Trophoblast cell (in vitro differentiated cells and primary cell): ENCODE measurements at regions not wholly inside any gene's neighbourhood (a gene's known extent, or its start where the extent isn't known, plus 50 kb on each side); places are given as distances from the start of the nearest gene placed in this dataset.

ENCODE experiments used
- DNase-seq, 2 donors: peaks; one replicate each; pipeline ENCODE4 v3.0.0-alpha.2; 2016
- H2AFZ ChIP-seq: 2 replicates; pipeline ENCODE4 v1.6.1; 2013; ENCODE audit warnings: low read length, moderate library complexity, mild to moderate bottlenecking; ENCODE audit not compliant: insufficient read depth, poor library complexity
- H2AK5ac ChIP-seq: 2 replicates; pipeline ENCODE4 v1.6.1; 2013; ENCODE audit warnings: mild to moderate bottlenecking, low read length
- H2BK120ac ChIP-seq: 2 replicates; pipeline ENCODE4 v1.6.1; 2013; ENCODE audit warnings: low read length, mild to moderate bottlenecking, moderate library complexity; ENCODE audit not compliant: insufficient read depth, poor library complexity
- H2BK12ac ChIP-seq: 2 replicates; pipeline ENCODE4 v1.6.1; 2013; ENCODE audit warnings: mild to moderate bottlenecking, low read length, moderate library complexity
- H2BK5ac ChIP-seq: 2 replicates; pipeline ENCODE4 v1.6.1; 2013; ENCODE audit warnings: low read length, low read depth, moderate library complexity, mild to moderate bottlenecking; ENCODE audit not compliant: poor library complexity
- H3K14ac ChIP-seq: 2 replicates; pipeline ENCODE4 v1.6.1; 2013; ENCODE audit warnings: mild to moderate bottlenecking, low read length
- H3K18ac ChIP-seq: 2 replicates; pipeline ENCODE4 v1.6.1; 2013; ENCODE audit warnings: mild to moderate bottlenecking, low read length
- H3K23ac ChIP-seq: 2 replicates; pipeline ENCODE4 v1.6.1; 2013; ENCODE audit warnings: low read length
- H3K27ac ChIP-seq: 2 replicates; pipeline ENCODE4 v1.5.1; 2013; ENCODE audit warnings: low read depth, mild to moderate bottlenecking, inconsistent platforms, low read length, moderate library complexity
- H3K27me3 ChIP-seq: 2 replicates; pipeline ENCODE4 v1.6.1; 2013; ENCODE audit warnings: inconsistent platforms, mild to moderate bottlenecking, low read length, moderate library complexity; ENCODE audit not compliant: insufficient read depth
- H3K36me3 ChIP-seq, 2 experiments: 1 replicate in 1 of 2; 2 replicates in 1 of 2; pipeline ENCODE4 v1.6.1; 2013; ENCODE audit warnings: low read length in 2 of 2, mild to moderate bottlenecking in 2 of 2, moderate library complexity in 1 of 2; ENCODE audit not compliant: insufficient read depth in 2 of 2, control insufficient read depth in 1 of 2
- H3K4ac ChIP-seq: 2 replicates; pipeline ENCODE4 v1.6.1; 2013; ENCODE audit warnings: low read depth, mild to moderate bottlenecking, low read length, moderate library complexity
- H3K4me1 ChIP-seq, 2 experiments: 1 replicate in 1 of 2; 2 replicates in 1 of 2; pipeline ENCODE4 v1.6.1; 2013; ENCODE audit warnings: low read length in 2 of 2, mild to moderate bottlenecking in 2 of 2, moderate library complexity in 1 of 2; ENCODE audit not compliant: insufficient read depth in 2 of 2, control insufficient read depth in 1 of 2
- H3K4me2 ChIP-seq: 2 replicates; pipeline ENCODE4 v1.6.1; 2013; ENCODE audit warnings: inconsistent platforms, mild to moderate bottlenecking, low read length, moderate library complexity
- H3K4me3 ChIP-seq: 2 replicates; pipeline ENCODE4 v1.5.1; 2013; ENCODE audit warnings: mild to moderate bottlenecking, low read depth, low read length, inconsistent platforms
- H3K79me1 ChIP-seq: one replicate; pipeline ENCODE4 v1.6.1; 2013; ENCODE audit warnings: low read length
- H3K79me2 ChIP-seq: 2 replicates; pipeline ENCODE4 v1.6.1; 2013; ENCODE audit warnings: low read length, mild to moderate bottlenecking; ENCODE audit not compliant: control insufficient read depth, insufficient read depth, poor library complexity
- H3K9ac ChIP-seq: 2 replicates; pipeline ENCODE4 v1.6.1; 2013; ENCODE audit warnings: mild to moderate bottlenecking, low read length
- H3K9me3 ChIP-seq: 2 replicates; pipeline ENCODE4 v1.6.1; 2013; ENCODE audit warnings: low read depth, mild to moderate bottlenecking, control low read depth, inconsistent platforms, low read length; ENCODE audit not compliant: insufficient read depth
- H4K12ac ChIP-seq: 2 replicates; pipeline ENCODE4 v1.6.1; 2013; ENCODE audit warnings: low read depth, mild to moderate bottlenecking, low read length, moderate library complexity
- H4K8ac ChIP-seq: 2 replicates; pipeline ENCODE4 v1.6.1; 2013; ENCODE audit warnings: low read depth, mild to moderate bottlenecking, low read length, moderate library complexity
- H4K91ac ChIP-seq: one replicate; pipeline ENCODE4 v1.6.1; 2013; ENCODE audit warnings: low read depth, mild to moderate bottlenecking, low read length, moderate library complexity
- WGBS: extraction: QIAGEN DNeasy Blood & Tissue Kit; methylation state at CpG from one replicate; pipeline ENCODE4 v1.1.7; 2013; ENCODE audit warnings: missing lambda C conversion rate; ENCODE audit not compliant: insufficient read length, insufficient coverage; ENCODE audit errors: extremely low coverage; 5-methylcytosine and 5-hydroxymethylcytosine counted together

GRCh38 chr5:2985718-2986117, 234.2 kb upstream of the IRX2 start:
- Histone ChIP-seq H3K4ac (no peak overlapping the region), H3K79me1 (no peaks in the 10 kb centered on the region), H3K23ac (no peak overlapping the region), H2AK5ac (no peak overlapping the region), H4K91ac (no peak overlapping the region), H2AFZ (no peak overlapping the region), H3K14ac (no peak overlapping the region), H3K18ac (no peak overlapping the region), H3K27ac (no peak overlapping the region), H3K79me2 (no peaks in the 10 kb centered on the region), H3K4me3 (no peak overlapping the region), H3K4me2 (no peak overlapping the region), H2BK5ac (no peak overlapping the region), H3K36me3 (no peaks in the 10 kb centered on the region), H3K9ac (no peak overlapping the region), H4K8ac (no peak overlapping the region), H4K12ac (no peak overlapping the region), H3K9me3 (no peaks in the 10 kb centered on the region), H2BK12ac (no peak overlapping the region), H2BK120ac (no peak overlapping the region), H3K27me3 (no peaks in the 10 kb centered on the region), H3K4me1 (peaks cover 0 to 3% of the 10 kb centered on the region in 2 experiments)
- DNase-seq, result no peak
- no CpG with 5 or more reads among the region's 3 CpGs for WGBS

DNA sequence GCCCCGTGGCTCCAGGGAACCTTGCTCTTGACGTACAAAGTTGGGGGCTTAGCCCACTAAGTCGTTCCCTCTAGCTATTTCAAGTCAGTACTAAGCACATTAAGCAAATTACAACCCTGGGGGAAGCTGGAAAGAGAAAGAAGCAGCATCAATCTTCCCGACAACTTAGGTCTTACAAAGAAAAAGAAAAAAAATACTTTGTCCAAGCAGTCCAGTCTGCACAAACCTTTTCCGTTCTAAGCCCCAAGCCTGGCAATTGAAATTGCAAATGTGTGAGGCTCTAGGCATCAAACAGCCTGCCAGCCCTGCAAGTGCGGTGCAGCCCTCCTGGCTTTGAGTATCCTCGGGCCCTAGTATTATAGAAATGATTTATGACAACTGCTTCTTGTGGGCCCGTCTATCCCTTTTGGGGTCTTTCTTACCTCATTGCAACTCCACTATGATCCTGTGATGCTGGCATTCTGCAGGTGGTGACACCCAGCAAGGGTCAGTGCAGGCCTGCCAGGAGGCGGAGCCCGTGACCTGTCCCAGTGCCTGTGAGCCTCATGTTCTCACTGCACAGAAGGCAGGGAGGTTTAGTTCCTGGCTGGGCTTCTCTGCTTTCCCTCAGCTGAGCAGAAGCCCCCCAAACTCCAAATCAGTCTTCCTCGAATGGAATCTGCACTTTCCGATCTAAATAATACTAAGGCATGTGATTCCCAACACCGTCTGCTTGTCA, 232.3 kb upstream of the IRX2 start:
- H3K4me2 ChIP-seq, result no peak overlapping the region
- H2AFZ ChIP-seq, result no peak overlapping the region
- no peak overlapping the region for H3K18ac ChIP-seq
- no peaks in the 10 kb centered on the region for H3K27me3 ChIP-seq
- H3K36me3 ChIP-seq, result no peaks in the 10 kb centered on the region
- H3K27ac ChIP-seq, result no peak overlapping the region
- H2AK5ac ChIP-seq, result no peak overlapping the region
- H3K14ac ChIP-seq, result no peak overlapping the region
- H3K9ac ChIP-seq, result no peak overlapping the region
- no peak overlapping the region for H2BK5ac ChIP-seq
- no peaks in the 10 kb centered on the region for H3K9me3 ChIP-seq
- H3K23ac ChIP-seq, result no peak overlapping the region
- H2BK12ac ChIP-seq, result no peak overlapping the region
- H4K12ac ChIP-seq, result no peak overlapping the region
- no peak overlapping the region for H3K4me3 ChIP-seq
- no CpG with 5 or more reads among the region's 13 CpGs for WGBS
- DNase-seq, result no peak
- H3K79me1 ChIP-seq, result no peaks in the 10 kb centered on the region
- H3K4ac ChIP-seq, result no peak overlapping the region
- H3K4me1 ChIP-seq, result peaks cover 0 to 3% of the 10 kb centered on the region in 2 experiments
- H3K79me2 ChIP-seq, result no peaks in the 10 kb centered on the region
- H4K8ac ChIP-seq, result no peak overlapping the region
- H4K91ac ChIP-seq, result no peak overlapping the region
- H2BK120ac ChIP-seq, result no peak overlapping the region

DNA sequence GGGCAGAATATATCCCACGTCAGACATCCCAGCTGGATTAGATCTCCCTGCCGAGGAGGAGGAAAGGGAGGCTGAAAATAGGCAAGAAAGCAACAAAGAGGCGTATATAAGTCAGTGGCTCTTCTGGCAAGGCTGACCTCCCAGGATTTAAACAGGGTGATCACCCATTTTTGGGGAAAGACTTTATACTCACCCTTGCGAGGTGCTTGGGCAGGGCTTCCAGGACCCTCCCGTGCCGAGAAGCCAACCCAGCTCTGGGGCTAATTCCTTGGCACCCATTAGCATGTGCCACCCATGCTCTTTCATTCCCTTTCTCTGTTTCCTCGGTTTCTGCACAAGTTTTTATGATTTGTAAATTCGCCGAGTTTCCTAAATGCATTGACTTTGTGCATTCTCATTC, 230.2 kb upstream of the IRX2 start:
- Histone ChIP-seq H4K8ac (no peak overlapping the region), H3K4me1 (peaks cover 0 to 3% of the 10 kb centered on the region in 2 experiments), H4K12ac (no peak overlapping the region), H3K14ac (no peak overlapping the region), H3K36me3 (no peaks in the 10 kb centered on the region), H3K4ac (no peak overlapping the region), H2AFZ (no peak overlapping the region), H2BK5ac (no peak overlapping the region), H3K23ac (no peak overlapping the region), H3K9me3 (no peaks in the 10 kb centered on the region), H3K4me2 (no peak overlapping the region), H4K91ac (no peak overlapping the region), H3K4me3 (no peak overlapping the region), H3K9ac (no peak overlapping the region), H3K18ac (no peak overlapping the region), H3K27me3 (no peaks in the 10 kb centered on the region), H2AK5ac (no peak overlapping the region), H3K79me1 (no peaks in the 10 kb centered on the region), H3K79me2 (no peaks in the 10 kb centered on the region), H3K27ac (no peak overlapping the region), H2BK120ac (no peak overlapping the region), H2BK12ac (no peak overlapping the region)
- no peak for DNase-seq
- no CpG with 5 or more reads among the region's 9 CpGs for WGBS

DNA sequence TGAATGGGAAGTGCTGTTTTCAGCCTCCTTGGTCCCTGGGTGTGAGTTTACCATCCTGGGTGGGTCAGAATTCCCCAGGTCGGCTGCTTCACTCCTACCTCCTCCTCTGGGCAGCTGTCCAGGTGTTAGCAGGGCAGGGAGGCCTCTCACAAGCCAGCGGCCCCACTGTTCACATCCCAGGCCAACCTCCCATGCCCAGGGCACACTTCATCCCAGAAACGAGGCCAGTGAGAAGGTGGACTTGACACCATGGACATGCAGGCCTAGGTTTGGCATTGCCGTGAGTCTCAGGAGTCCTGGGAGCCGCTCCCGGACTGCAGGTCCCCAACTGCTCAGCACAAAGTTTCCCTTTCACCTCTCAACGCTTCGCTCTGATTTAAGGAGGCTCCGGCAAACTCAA, 229.6 kb upstream of the IRX2 start:
- H3K9ac ChIP-seq, result no peak overlapping the region
- H2BK120ac ChIP-seq, result no peak overlapping the region
- no peak overlapping the region for H3K14ac ChIP-seq
- no peaks in the 10 kb centered on the region for H3K36me3 ChIP-seq
- no peak overlapping the region for H2AFZ ChIP-seq
- DNase-seq, result no peak
- no peak overlapping the region for H4K8ac ChIP-seq
- H3K4me3 ChIP-seq, result no peak overlapping the region
- H3K4me1 ChIP-seq, result peaks cover 0 to under 1% of the 10 kb centered on the region in 2 experiments
- WGBS, result no CpG with 5 or more reads among the region's 9 CpGs
- no peak overlapping the region for H4K91ac ChIP-seq
- no peak overlapping the region for H3K27ac ChIP-seq
- H3K9me3 ChIP-seq, result no peaks in the 10 kb centered on the region
- H4K12ac ChIP-seq, result no peak overlapping the region
- no peak overlapping the region for H3K4me2 ChIP-seq
- no peak overlapping the region for H3K4ac ChIP-seq
- no peak overlapping the region for H2AK5ac ChIP-seq
- H3K27me3 ChIP-seq, result no peaks in the 10 kb centered on the region
- no peak overlapping the region for H2BK5ac ChIP-seq
- H3K18ac ChIP-seq, result no peak overlapping the region
- H3K23ac ChIP-seq, result no peak overlapping the region
- H3K79me2 ChIP-seq, result no peaks in the 10 kb centered on the region
- H2BK12ac ChIP-seq, result no peak overlapping the region
- H3K79me1 ChIP-seq, result no peaks in the 10 kb centered on the region
